H1 (cell line): ENCODE measurements at regions not wholly inside any gene's neighbourhood (a gene's known extent, or its start where the extent isn't known, plus 50 kb on each side); places are given as distances from the start of the nearest gene placed in this dataset.

Experiments used
- CTCF ChIA-PET: fragments of 300-600 bp; sonication (Branson Sonifier 250); formaldehyde crosslinking; loops from one replicate; lab custom pipeline; 2021; ENCODE audit not compliant: partially characterized antibody; lab: Charles Lee
- POLR2A ChIA-PET: fragments of 300-600 bp; sonication (Branson Sonifier 250); formaldehyde crosslinking; loops from one replicate; lab custom pipeline; 2021; ENCODE audit warnings: inconsistent platforms; ENCODE audit not compliant: partially characterized antibody; lab: Charles Lee
- DNase-seq, 2 experiments: peaks; one replicate each; pipeline versions ENCODE4 v3.0.0 to v3.0.0-alpha.2; 2010 to 2022; ENCODE audit warnings: low spot score in 2 of 2, low read depth in 1 of 2, mixed read lengths in 1 of 2
- FAIRE-seq: peaks from 2 replicates; lab custom pipeline; 2011; peaks lifted over from hg19 to GRCh38; lab: Jason Lieb, UNC
- H2AFZ ChIP-seq: 2 replicates; pipeline ENCODE4 v1.8.1; 2012; ENCODE audit warnings: low read length, inconsistent platforms
- H2AK5ac ChIP-seq: 2 replicates; pipeline ENCODE4 v1.6.1; 2013; ENCODE audit warnings: low read depth, low read length
- H2BK120ac ChIP-seq: replicated peaks from 2 replicates; pipeline ENCODE3; 2013; ENCODE audit warnings: low read depth, low read length, inconsistent platforms
- H2BK12ac ChIP-seq: 2 replicates; pipeline ENCODE4 v1.6.1; 2013; ENCODE audit warnings: low read depth, low read length
- H2BK15ac ChIP-seq: 2 replicates; pipeline ENCODE4 v1.6.1; 2013; ENCODE audit warnings: low read length
- H2BK20ac ChIP-seq: 2 replicates; pipeline ENCODE4 v1.6.1; 2013; ENCODE audit warnings: low read length
- H2BK5ac ChIP-seq: 2 replicates; pipeline ENCODE4 v1.6.1; 2013; ENCODE audit warnings: low read depth, low read length
- H3K14ac ChIP-seq: 2 replicates; pipeline ENCODE4 v1.6.1; 2013; ENCODE audit warnings: inconsistent platforms; ENCODE audit not compliant: insufficient read length
- H3K18ac ChIP-seq: 2 replicates; pipeline ENCODE4 v1.6.1; 2013; ENCODE audit warnings: low read length; ENCODE audit errors: extremely low read depth
- H3K23ac ChIP-seq: 2 replicates; pipeline ENCODE4 v1.6.1; 2013; ENCODE audit warnings: inconsistent platforms; ENCODE audit not compliant: insufficient read length
- H3K23me2 ChIP-seq: 2 replicates; pipeline ENCODE4 v1.6.1; 2013; ENCODE audit warnings: low read depth, low read length
- H3K27ac ChIP-seq: 2 replicates; pipeline ENCODE4 v1.6.1; 2011; ENCODE audit warnings: low read depth, low read length, inconsistent platforms
- H3K27me3 ChIP-seq, 4 experiments: replicated peaks in 1 of 4; 1 replicate in 1 of 4; 2 replicates in 3 of 4; pipeline versions ENCODE4 v1.6.1 to v1.8.1; 2011 to 2013; ENCODE audit warnings: low read length in 3 of 4, mild to moderate bottlenecking in 3 of 4, inconsistent platforms in 2 of 4, mixed read lengths in 2 of 4, moderate library complexity in 1 of 4; ENCODE audit not compliant: control insufficient read depth in 3 of 4, insufficient read depth in 3 of 4; ENCODE audit errors: extremely low read depth in 1 of 4
- H3K36me3 ChIP-seq, 4 experiments: 2 replicates each; pipeline versions ENCODE4 v1.6.1 to v1.8.1; 2011 to 2013; ENCODE audit warnings: mild to moderate bottlenecking in 4 of 4, low read length in 3 of 4, moderate library complexity in 2 of 4, control low read depth in 1 of 4, inconsistent platforms in 1 of 4; ENCODE audit not compliant: insufficient read depth in 4 of 4, control insufficient read depth in 2 of 4
- H3K4ac ChIP-seq: replicated peaks from 2 replicates; pipeline ENCODE3; 2013; ENCODE audit warnings: low read length, low read depth, mixed read lengths, inconsistent platforms; ENCODE audit not compliant: insufficient read length
- H3K4me1 ChIP-seq, 4 experiments: replicated peaks in 1 of 4; 1 replicate in 1 of 4; 2 replicates in 3 of 4; pipeline versions ENCODE4 v1.6.1 to v1.8.1; 2011 to 2013; ENCODE audit warnings: low read length in 3 of 4, inconsistent platforms in 2 of 4, mixed read lengths in 1 of 4; ENCODE audit not compliant: insufficient read depth in 4 of 4, control insufficient read depth in 3 of 4
- H3K4me2 ChIP-seq, 2 experiments: 2 replicates each; pipeline versions ENCODE4 v1.6.1 to v1.8.1; 2011 to 2013; ENCODE audit warnings: low read depth in 2 of 2, low read length in 2 of 2, control low read depth in 1 of 2, inconsistent platforms in 1 of 2, mild to moderate bottlenecking in 1 of 2; ENCODE audit not compliant: insufficient read depth in 1 of 2
- H3K4me3 ChIP-seq, 4 experiments: fragments of 200-600, 300-600 bp in 1 of 4; sonication (generic), shearing (Covaris generic), sonication (Bioruptor Twin) in 1 of 4; 2 replicates each; pipeline versions ENCODE4 v1.5.1 to v1.8.1; 2011 to 2016; ENCODE audit warnings: low read length in 4 of 4, low read depth in 3 of 4, control low read depth in 2 of 4, inconsistent platforms in 2 of 4, mild to moderate bottlenecking in 2 of 4, mixed read lengths in 1 of 4, moderate library complexity in 1 of 4; ENCODE audit not compliant: insufficient read depth in 2 of 4; ENCODE audit errors: extremely low read depth in 1 of 4
- H3K56ac ChIP-seq: replicated peaks from 2 replicates; pipeline ENCODE3; 2013; ENCODE audit warnings: low read depth, mild to moderate bottlenecking, mixed read lengths, low read length, inconsistent platforms; ENCODE audit not compliant: insufficient read length
- H3K79me1 ChIP-seq: 2 replicates; pipeline ENCODE4 v1.6.1; 2013; ENCODE audit warnings: low read depth, low read length, control low read depth
- H3K79me2 ChIP-seq, 2 experiments: 2 replicates each; pipeline versions ENCODE4 v1.6.1 to v1.8.1; 2012 to 2013; ENCODE audit warnings: low read length in 2 of 2, mild to moderate bottlenecking in 2 of 2, inconsistent platforms in 1 of 2; ENCODE audit not compliant: insufficient read depth in 2 of 2, control insufficient read depth in 1 of 2
- H3K9ac ChIP-seq, 4 experiments: replicated peaks in 1 of 4; 1 replicate in 1 of 4; 2 replicates in 3 of 4; pipeline versions ENCODE4 v1.6.1 to v1.8.1; 2011 to 2013; ENCODE audit warnings: low read depth in 3 of 4, low read length in 3 of 4, control low read depth in 2 of 4, mild to moderate bottlenecking in 2 of 4, moderate library complexity in 2 of 4, inconsistent platforms in 1 of 4; ENCODE audit errors: extremely low read depth in 1 of 4
- H3K9me3 ChIP-seq, 2 experiments: 2 replicates each; pipeline versions ENCODE4 v1.6.1 to v1.8.1; 2012 to 2013; ENCODE audit warnings: mild to moderate bottlenecking in 2 of 2, moderate library complexity in 2 of 2, control low read depth in 1 of 2, inconsistent platforms in 1 of 2, low read depth in 1 of 2, low read length in 1 of 2, mixed read lengths in 1 of 2; ENCODE audit not compliant: insufficient read depth in 2 of 2
- H4K20me1 ChIP-seq, 2 experiments: replicated peaks in 1 of 2; 2 replicates each; pipeline versions ENCODE3 to v1.8.1; 2011 to 2013; ENCODE audit warnings: inconsistent platforms in 2 of 2, low read length in 2 of 2, mild to moderate bottlenecking in 1 of 2; ENCODE audit not compliant: insufficient read depth in 2 of 2, control insufficient read depth in 1 of 2
- H4K5ac ChIP-seq: 2 replicates; pipeline ENCODE4 v1.6.1; 2013; ENCODE audit warnings: low read length, low read depth, mixed read lengths, inconsistent platforms; ENCODE audit not compliant: insufficient read length
- H4K8ac ChIP-seq: 2 replicates; pipeline ENCODE4 v1.8.0; 2013; ENCODE audit warnings: mild to moderate bottlenecking, moderate library complexity, low read length, inconsistent platforms; ENCODE audit not compliant: insufficient read depth; ENCODE audit errors: extremely low read depth
- H4K91ac ChIP-seq: replicated peaks from 2 replicates; pipeline ENCODE3; 2013; ENCODE audit warnings: low read length, mixed read lengths, inconsistent platforms; ENCODE audit not compliant: insufficient read length
- CBX8 ChIP-seq: fragments of 300-800, 300-1000 bp; sonication (generic); IDR thresholded peaks from 2 replicates; pipeline ENCODE4 v1.7.1; 2016; ENCODE audit warnings: low read depth, low read length, borderline replicate concordance
- CHD2 ChIP-seq: IDR thresholded peaks from 2 replicates; pipeline ENCODE4 v1.6.1; 2012; ENCODE audit warnings: low read length, improper control_type of control experiment
- FOSL1 ChIP-seq: IDR thresholded peaks from 2 replicates; pipeline ENCODE4 v1.6.1; 2011; ENCODE audit warnings: mild to moderate bottlenecking, low read depth, low read length, moderate library complexity; ENCODE audit not compliant: insufficient read depth
- HDAC2 ChIP-seq, 2 experiments: fragments of 300-600 bp in 1 of 2; sonication (generic) in 1 of 2; IDR thresholded peaks; 2 replicates each; pipeline ENCODE4 v1.6.1; 2011 to 2012; ENCODE audit warnings: low read depth in 2 of 2, low read length in 2 of 2, mild to moderate bottlenecking in 2 of 2, moderate library complexity in 2 of 2, borderline replicate concordance in 1 of 2, inconsistent platforms in 1 of 2
- MAFK ChIP-seq: IDR thresholded peaks from 2 replicates; pipeline ENCODE4 v1.6.1; 2012; ENCODE audit warnings: low read depth, mild to moderate bottlenecking, improper control_type of control experiment, low read length
- POLR2A ChIP-seq, 2 experiments: IDR thresholded peaks; 1 replicate in 1 of 2; 2 replicates in 1 of 2; pipeline ENCODE4 v1.6.1; 2011; ENCODE audit warnings: low read depth in 2 of 2, low read length in 2 of 2, mild to moderate bottlenecking in 2 of 2; ENCODE audit errors: control extremely low read depth in 1 of 2
- POLR2AphosphoS5 ChIP-seq: IDR thresholded peaks from 2 replicates; pipeline ENCODE4 v1.6.1; 2011; ENCODE audit warnings: low read depth, low read length
- RAD21 ChIP-seq, 2 experiments: IDR thresholded peaks in 1 of 2; conservative IDR thresholded peaks in 1 of 2; 2 replicates each; pipeline ENCODE4 v1.6.1; 2011; ENCODE audit warnings: low read depth in 2 of 2, low read length in 2 of 2, improper control_type of control experiment in 1 of 2, inconsistent platforms in 1 of 2, mild to moderate bottlenecking in 1 of 2, moderate library complexity in 1 of 2
- RFX5 ChIP-seq: IDR thresholded peaks from 2 replicates; pipeline ENCODE4 v1.6.1; 2011; ENCODE audit warnings: low read depth, low read length, improper control_type of control experiment, borderline replicate concordance
- RXRA ChIP-seq: IDR thresholded peaks from 2 replicates; pipeline ENCODE4 v1.6.1; 2011; ENCODE audit warnings: low read depth, mild to moderate bottlenecking, low read length, moderate library complexity; ENCODE audit not compliant: insufficient read depth
- SIN3A ChIP-seq, 2 experiments: IDR thresholded peaks in 1 of 2; conservative IDR thresholded peaks in 1 of 2; 2 replicates each; pipeline ENCODE4 v1.6.1; 2011 to 2012; ENCODE audit warnings: low read length in 2 of 2, improper control_type of control experiment in 1 of 2, low read depth in 1 of 2, mild to moderate bottlenecking in 1 of 2
- SRF ChIP-seq: IDR thresholded peaks from 2 replicates; pipeline ENCODE4 v1.6.1; 2011; ENCODE audit warnings: mild to moderate bottlenecking, low read depth, low read length, moderate library complexity
- YY1 ChIP-seq: IDR thresholded peaks from 2 replicates; pipeline ENCODE4 v1.6.1; 2011; ENCODE audit warnings: low read depth, mild to moderate bottlenecking, low read length
- WGBS, 2 experiments: shearing (Covaris generic) in 1 of 2; methylation state at CpG; one replicate each; pipeline versions ENCODE4 v1.1.6 to v1.1.7; 2013 to 2015; ENCODE audit warnings: low lambda C conversion rate in 2 of 2, mixed read lengths in 2 of 2, inconsistent platforms in 1 of 2, low coverage in 1 of 2, missing lambda C conversion rate in 1 of 2; ENCODE audit not compliant: insufficient replicate concordance in 2 of 2, insufficient coverage in 1 of 2, insufficient read length in 1 of 2; ENCODE audit errors: extremely low coverage in 1 of 2, missing lambda C conversion rate in 1 of 2; 5-methylcytosine and 5-hydroxymethylcytosine counted together
- TF ChIP-seq, protein P1 (sequence below): IDR thresholded peaks from 2 replicates; pipeline ENCODE4 v1.6.1; 2011; ENCODE audit warnings: low read depth, mild to moderate bottlenecking, low read length; ENCODE audit not compliant: insufficient read depth

DNA sequence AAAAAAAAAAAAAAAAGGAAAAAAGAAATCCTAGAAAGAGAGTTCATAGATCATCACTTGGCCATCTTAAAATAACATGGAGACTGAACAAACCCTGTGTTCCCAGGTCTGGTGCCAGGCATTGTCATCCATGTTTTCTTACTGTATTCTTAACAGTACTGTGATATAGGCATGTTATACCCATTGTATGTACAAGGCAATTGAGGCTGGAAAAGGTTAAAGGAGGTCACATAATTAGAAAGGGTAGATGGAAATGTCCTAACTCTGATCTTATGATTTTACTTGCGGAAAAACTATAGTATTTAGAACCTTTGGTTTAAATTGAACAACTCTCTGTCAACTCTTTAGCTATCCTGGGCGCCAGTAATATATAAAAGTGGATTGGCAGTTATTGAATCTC lies 478.2 kb upstream of the RGS6 start:
- no peak overlapping the region for H3K9ac ChIP-seq
- no peak overlapping the region for H3K14ac ChIP-seq
- H4K8ac ChIP-seq = no peak overlapping the region
- no peaks in the 10 kb centered on the region; a peak in 1 of 8 replicates for H3K36me3 ChIP-seq
- no peak overlapping the region for H3K18ac ChIP-seq
- no peak overlapping the region for H2BK5ac ChIP-seq
- no peak overlapping the region for H2AFZ ChIP-seq
- no peaks in the 10 kb centered on the region for H3K79me1 ChIP-seq
- no peak overlapping the region for H2AK5ac ChIP-seq
- DNase-seq = no peak
- no peak overlapping the region for H3K4me3 ChIP-seq
- H4K91ac ChIP-seq = no peak overlapping the region
- ChIA-PET CTCF (no interaction called here), POLR2A (no interaction called here)
- no peak overlapping the region for H2BK15ac ChIP-seq
- H3K4me2 ChIP-seq = no peak overlapping the region
- no peak overlapping the region for H2BK12ac ChIP-seq
- H3K56ac ChIP-seq = no peak overlapping the region
- FAIRE-seq = no peak
- no peak overlapping the region for H2BK20ac ChIP-seq
- H3K4ac ChIP-seq = no peak overlapping the region
- peaks cover 0 to 9% of the 10 kb centered on the region in 2 experiments; a peak in 1 of 4 replicates for H3K9me3 ChIP-seq
- H4K5ac ChIP-seq = no peak overlapping the region
- H3K27ac ChIP-seq = no peak overlapping the region
- H2BK120ac ChIP-seq = no peak overlapping the region
- H3K27me3 ChIP-seq = no peaks in the 10 kb centered on the region
- no peaks in the 10 kb centered on the region for H3K23me2 ChIP-seq
- peaks cover 0 to 51% of the 10 kb centered on the region in 2 experiments; a peak in 2 of 4 replicates for H3K79me2 ChIP-seq
- 72% methylated on average over 2 of the region's 2 CpGs; no CpG with 5 or more reads in 1 of the 2 experiments for WGBS, 2 experiments
- H3K23ac ChIP-seq = no peak overlapping the region
- H4K20me1 ChIP-seq = no peaks in the 10 kb centered on the region
- H3K4me1 ChIP-seq = no peaks in the 10 kb centered on the region
- TF ChIP-seq POLR2AphosphoS5 (no peak), MAFK (no peak), CBX8 (no peak), FOSL1 (no peak), CHD2 (no peak), SRF (no peak), RFX5 (no peak), RXRA (no peak), POLR2A (IDR thresholded peaks at IDR 0.05; ENCODE audit: control extremely low read depth in 1 of 2, low read depth in 2 of 2, low read length in 2 of 2) (no peak), RAD21 (IDR thresholded peaks at IDR 0.05 in 1 of 2, conservative IDR thresholded peaks at IDR 0.05 in 1 of 2; ENCODE audit: low read depth in 2 of 2, low read length in 2 of 2) (no peak), HDAC2 (IDR thresholded peaks at IDR 0.05; ENCODE audit: borderline replicate concordance in 1 of 2, low read depth in 2 of 2, low read length in 2 of 2) (no peak), SIN3A (conservative IDR thresholded peaks at IDR 0.05 in 1 of 2, IDR thresholded peaks at IDR 0.05 in 1 of 2; ENCODE audit: low read depth in 1 of 2, low read length in 2 of 2) (no peak), YY1 (no peak)
- TF ChIP-seq, protein P1, sequence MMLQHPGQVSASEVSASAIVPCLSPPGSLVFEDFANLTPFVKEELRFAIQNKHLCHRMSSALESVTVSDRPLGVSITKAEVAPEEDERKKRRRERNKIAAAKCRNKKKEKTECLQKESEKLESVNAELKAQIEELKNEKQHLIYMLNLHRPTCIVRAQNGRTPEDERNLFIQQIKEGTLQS = no peak
